GM12878 (cell line): ENCODE measurements at regions not wholly inside any gene's neighbourhood (a gene's known extent, or its start where the extent isn't known, plus 50 kb on each side); places are given as distances from the start of the nearest gene placed in this dataset.

ENCODE experiments used
- BRCA1 ChIP-seq: IDR thresholded peaks from 2 replicates; pipeline ENCODE4 v1.6.1; 2011; ENCODE audit warnings: low read depth, low read length, improper control_type of control experiment
- CEBPB ChIP-seq, 2 experiments: fragments of 150-350 bp in 1 of 2; IDR thresholded peaks; 2 replicates each; pipeline ENCODE4 v1.6.1; 2012 to 2014; ENCODE audit warnings: low read depth in 2 of 2, low read length in 2 of 2, borderline replicate concordance in 1 of 2, inconsistent platforms in 1 of 2
- CREB1 ChIP-seq: IDR thresholded peaks from 2 replicates; pipeline ENCODE4 v1.6.1; 2012; ENCODE audit warnings: low read depth, mild to moderate bottlenecking, inconsistent platforms
- SUZ12 ChIP-seq: fragments of 200-600 bp; sonication (generic); IDR thresholded peaks from one replicate; pipeline ENCODE4 v1.6.1; 2018; ENCODE audit warnings: antibody characterized with exemption, mild to moderate bottlenecking; ENCODE audit not compliant: unreplicated experiment
- ZNF622 ChIP-seq: fragments of 450-650 bp; IDR thresholded peaks from 2 replicates; pipeline ENCODE4 v1.6.1; 2017; ENCODE audit warnings: mild to moderate bottlenecking, inconsistent platforms
- TF ChIP-seq, protein P1 (sequence below): IDR thresholded peaks from 2 replicates; pipeline ENCODE4 v1.6.1; 2012; ENCODE audit warnings: low read depth, low read length, improper control_type of control experiment
- TF ChIP-seq, protein P2 (sequence below): fragments of 450-650 bp; IDR thresholded peaks from 2 replicates; pipeline ENCODE4 v1.6.1; 2016; ENCODE audit warnings: mild to moderate bottlenecking, moderate library complexity, borderline replicate concordance

DNA sequence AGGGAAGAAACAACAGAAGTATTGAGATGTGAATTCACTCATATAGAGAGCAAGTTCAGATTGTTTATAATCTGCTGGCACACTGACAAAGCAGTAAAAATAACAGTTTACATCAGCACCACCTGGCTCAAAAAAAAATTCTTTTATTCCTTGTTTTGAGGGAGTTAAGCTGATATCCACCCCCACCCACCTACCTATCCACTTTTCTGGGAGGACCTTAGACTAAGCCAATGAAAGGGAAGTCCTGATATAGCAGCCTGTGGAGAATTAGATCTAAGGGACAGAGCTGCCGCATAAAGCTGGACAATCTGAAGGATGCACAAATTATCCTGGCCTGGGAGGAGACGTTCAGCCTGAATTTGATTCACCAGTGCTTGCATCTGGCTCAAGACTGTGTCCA, 264.5 kb downstream of the RCHY1 start:
- TF ChIP-seq, protein P1, sequence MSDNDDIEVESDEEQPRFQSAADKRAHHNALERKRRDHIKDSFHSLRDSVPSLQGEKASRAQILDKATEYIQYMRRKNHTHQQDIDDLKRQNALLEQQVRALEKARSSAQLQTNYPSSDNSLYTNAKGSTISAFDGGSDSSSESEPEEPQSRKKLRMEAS = no peak
- TF ChIP-seq CREB1 (no peak), CEBPB (IDR thresholded peaks at IDR 0.05; ENCODE audit: borderline replicate concordance in 1 of 2, low read depth in 2 of 2, low read length in 2 of 2) (no peak), BRCA1 (no peak), ZNF622 (no peak), SUZ12 (no peak)
- TF ChIP-seq, protein P2, sequence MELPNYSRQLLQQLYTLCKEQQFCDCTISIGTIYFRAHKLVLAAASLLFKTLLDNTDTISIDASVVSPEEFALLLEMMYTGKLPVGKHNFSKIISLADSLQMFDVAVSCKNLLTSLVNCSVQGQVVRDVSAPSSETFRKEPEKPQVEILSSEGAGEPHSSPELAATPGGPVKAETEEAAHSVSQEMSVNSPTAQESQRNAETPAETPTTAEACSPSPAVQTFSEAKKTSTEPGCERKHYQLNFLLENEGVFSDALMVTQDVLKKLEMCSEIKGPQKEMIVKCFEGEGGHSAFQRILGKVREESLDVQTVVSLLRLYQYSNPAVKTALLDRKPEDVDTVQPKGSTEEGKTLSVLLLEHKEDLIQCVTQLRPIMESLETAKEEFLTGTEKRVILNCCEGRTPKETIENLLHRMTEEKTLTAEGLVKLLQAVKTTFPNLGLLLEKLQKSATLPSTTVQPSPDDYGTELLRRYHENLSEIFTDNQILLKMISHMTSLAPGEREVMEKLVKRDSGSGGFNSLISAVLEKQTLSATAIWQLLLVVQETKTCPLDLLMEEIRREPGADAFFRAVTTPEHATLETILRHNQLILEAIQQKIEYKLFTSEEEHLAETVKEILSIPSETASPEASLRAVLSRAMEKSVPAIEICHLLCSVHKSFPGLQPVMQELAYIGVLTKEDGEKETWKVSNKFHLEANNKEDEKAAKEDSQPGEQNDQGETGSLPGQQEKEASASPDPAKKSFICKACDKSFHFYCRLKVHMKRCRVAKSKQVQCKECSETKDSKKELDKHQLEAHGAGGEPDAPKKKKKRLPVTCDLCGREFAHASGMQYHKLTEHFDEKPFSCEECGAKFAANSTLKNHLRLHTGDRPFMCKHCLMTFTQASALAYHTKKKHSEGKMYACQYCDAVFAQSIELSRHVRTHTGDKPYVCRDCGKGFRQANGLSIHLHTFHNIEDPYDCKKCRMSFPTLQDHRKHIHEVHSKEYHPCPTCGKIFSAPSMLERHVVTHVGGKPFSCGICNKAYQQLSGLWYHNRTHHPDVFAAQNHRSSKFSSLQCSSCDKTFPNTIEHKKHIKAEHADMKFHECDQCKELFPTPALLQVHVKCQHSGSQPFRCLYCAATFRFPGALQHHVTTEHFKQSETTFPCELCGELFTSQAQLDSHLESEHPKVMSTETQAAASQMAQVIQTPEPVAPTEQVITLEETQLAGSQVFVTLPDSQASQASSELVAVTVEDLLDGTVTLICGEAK = no peak
